ENCODE measurements at regions not wholly inside any gene's neighbourhood (a gene's known extent, or its start where the extent isn't known, plus 50 kb on each side); places are given as distances from the start of the nearest gene placed in this dataset.

DNA sequence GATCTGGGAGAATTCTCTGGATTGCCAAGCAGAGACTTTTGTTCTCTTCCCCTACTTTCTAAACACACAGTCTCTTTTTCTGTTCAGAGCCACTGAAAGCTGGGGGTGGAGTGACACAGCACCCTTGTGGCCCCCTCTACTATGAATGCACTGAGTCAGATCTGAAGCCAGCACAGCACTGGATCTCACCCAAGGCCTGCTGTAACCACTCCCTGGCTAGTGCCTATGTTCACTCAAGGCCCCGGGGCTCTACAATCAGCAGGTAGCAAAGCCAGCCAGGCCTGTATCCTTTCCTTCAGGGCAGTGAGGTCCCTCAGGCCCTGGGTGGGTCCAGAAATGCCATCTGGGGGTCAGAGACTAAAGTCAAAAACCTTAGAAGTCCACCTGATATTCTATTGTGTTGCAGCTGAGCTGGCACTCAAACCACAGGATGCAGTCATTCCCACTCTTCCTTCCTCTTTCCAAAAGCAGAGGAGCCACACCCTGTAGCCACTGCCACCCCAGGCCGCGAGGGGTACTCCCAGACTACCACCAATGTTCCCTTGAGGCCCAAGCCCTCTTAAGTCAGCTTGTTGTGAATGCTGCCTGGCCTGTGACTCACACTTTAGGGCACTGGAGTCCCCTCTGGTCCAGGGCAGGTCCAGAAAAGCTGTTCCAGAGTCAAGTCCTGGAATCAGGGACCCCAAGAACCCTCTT, 110.1 kb upstream of the RXFP2 start:
- no peak for DNase-seq
- no peak overlapping the region for H3K9ac ChIP-seq (ENCODE audit: low read depth in 2 of 2, low read length in 2 of 2)
- intact Hi-C loops (cut with DNase I): no loop called here
- H3K9me3 ChIP-seq: no peaks in the 10 kb centered on the region
- H3K4me1 ChIP-seq: no peaks in the 10 kb centered on the region
- no peaks in the 10 kb centered on the region for H3K36me3 ChIP-seq
- TF ChIP-seq, protein P1, sequence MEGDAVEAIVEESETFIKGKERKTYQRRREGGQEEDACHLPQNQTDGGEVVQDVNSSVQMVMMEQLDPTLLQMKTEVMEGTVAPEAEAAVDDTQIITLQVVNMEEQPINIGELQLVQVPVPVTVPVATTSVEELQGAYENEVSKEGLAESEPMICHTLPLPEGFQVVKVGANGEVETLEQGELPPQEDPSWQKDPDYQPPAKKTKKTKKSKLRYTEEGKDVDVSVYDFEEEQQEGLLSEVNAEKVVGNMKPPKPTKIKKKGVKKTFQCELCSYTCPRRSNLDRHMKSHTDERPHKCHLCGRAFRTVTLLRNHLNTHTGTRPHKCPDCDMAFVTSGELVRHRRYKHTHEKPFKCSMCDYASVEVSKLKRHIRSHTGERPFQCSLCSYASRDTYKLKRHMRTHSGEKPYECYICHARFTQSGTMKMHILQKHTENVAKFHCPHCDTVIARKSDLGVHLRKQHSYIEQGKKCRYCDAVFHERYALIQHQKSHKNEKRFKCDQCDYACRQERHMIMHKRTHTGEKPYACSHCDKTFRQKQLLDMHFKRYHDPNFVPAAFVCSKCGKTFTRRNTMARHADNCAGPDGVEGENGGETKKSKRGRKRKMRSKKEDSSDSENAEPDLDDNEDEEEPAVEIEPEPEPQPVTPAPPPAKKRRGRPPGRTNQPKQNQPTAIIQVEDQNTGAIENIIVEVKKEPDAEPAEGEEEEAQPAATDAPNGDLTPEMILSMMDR (IDR thresholded peaks at IDR 0.05): no peak
- H3K27me3 ChIP-seq: no peaks in the 10 kb centered on the region
- H3K4me3 ChIP-seq: no peak overlapping the region
- no peak overlapping the region for H3K27ac ChIP-seq

GRCh38 chr13:31631071-31631470, 108.3 kb upstream of the RXFP2 start:
- Histone ChIP-seq H3K9ac (ENCODE audit: low read depth in 2 of 2, low read length in 2 of 2) (no peak overlapping the region), H3K9me3 (no peaks in the 10 kb centered on the region), H3K4me3 (no peak overlapping the region), H3K27ac (no peak overlapping the region), H3K36me3 (no peaks in the 10 kb centered on the region), H3K4me1 (no peaks in the 10 kb centered on the region), H3K27me3 (no peaks in the 10 kb centered on the region)
- intact Hi-C loops (cut with DNase I): no loop called here
- no peak for DNase-seq
- TF ChIP-seq, protein P1 (IDR thresholded peaks at IDR 0.05): no peak

DNA sequence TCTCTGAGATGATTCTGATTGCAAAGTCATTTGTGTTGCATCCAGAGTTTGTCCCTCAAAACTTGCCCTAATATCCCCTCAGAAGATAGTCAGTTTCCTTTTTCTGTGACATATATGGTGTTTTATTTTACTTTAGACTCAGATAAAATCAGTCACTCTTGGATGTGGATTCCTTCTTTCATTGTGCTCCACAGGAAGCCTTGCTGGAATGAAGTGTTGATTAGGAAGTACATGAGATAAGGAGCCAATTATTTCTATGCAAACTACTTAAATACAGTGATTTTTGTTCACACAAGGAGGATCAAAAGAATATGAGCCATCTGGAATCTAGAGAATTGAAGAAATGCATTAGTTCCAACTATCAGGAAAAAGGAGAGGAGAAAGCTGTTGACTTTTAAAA, 107.6 kb upstream of the RXFP2 start:
- TF ChIP-seq, protein P1 (IDR thresholded peaks at IDR 0.05): no peak
- Histone ChIP-seq H3K9ac (ENCODE audit: low read depth in 2 of 2, low read length in 2 of 2) (no peak overlapping the region), H3K4me1 (no peaks in the 10 kb centered on the region), H3K9me3 (no peaks in the 10 kb centered on the region), H3K27me3 (no peaks in the 10 kb centered on the region), H3K27ac (no peak overlapping the region), H3K36me3 (no peaks in the 10 kb centered on the region), H3K4me3 (no peak overlapping the region)
- intact Hi-C loops (cut with DNase I): no loop called here
- DNase-seq: no peak

DNA sequence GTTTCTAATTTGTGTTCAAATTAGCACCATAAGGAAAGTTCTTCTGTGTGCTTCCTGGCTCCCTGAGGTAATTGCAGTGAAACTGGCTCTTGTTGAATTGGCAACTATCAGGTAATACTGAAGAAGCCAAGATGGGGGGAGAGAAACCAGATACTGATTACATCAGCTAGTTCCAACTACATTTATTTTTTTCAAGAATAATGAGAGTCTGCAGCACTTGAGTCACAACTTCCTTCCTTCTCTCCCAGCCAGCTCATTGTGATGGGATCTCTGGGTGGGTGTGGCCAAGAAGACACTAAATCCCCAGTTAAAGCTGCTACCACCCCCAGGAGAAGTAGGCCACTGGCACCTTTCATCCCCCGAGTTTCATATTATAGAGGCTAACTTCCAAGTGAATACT, 100.7 kb upstream of the RXFP2 start:
- no peak overlapping the region for H3K9ac ChIP-seq (ENCODE audit: low read depth in 2 of 2, low read length in 2 of 2)
- no peaks in the 10 kb centered on the region for H3K4me1 ChIP-seq
- intact Hi-C loops (cut with DNase I): no loop called here
- TF ChIP-seq, protein P1 (IDR thresholded peaks at IDR 0.05): no peak
- H3K27ac ChIP-seq: no peak overlapping the region
- H3K36me3 ChIP-seq: no peaks in the 10 kb centered on the region
- H3K27me3 ChIP-seq: no peaks in the 10 kb centered on the region
- no peaks in the 10 kb centered on the region for H3K9me3 ChIP-seq
- no peak for DNase-seq
- no peak overlapping the region for H3K4me3 ChIP-seq

GRCh38 chr13:31639443-31640163, 99.7 kb upstream of the RXFP2 start:
- no peak for DNase-seq
- Histone ChIP-seq H3K36me3 (no peaks in the 10 kb centered on the region), H3K27me3 (no peaks in the 10 kb centered on the region), H3K4me3 (no peak overlapping the region), H3K4me1 (no peaks in the 10 kb centered on the region), H3K9me3 (no peaks in the 10 kb centered on the region), H3K9ac (ENCODE audit: low read depth in 2 of 2, low read length in 2 of 2) (no peak overlapping the region), H3K27ac (no peak overlapping the region)
- intact Hi-C loops (cut with DNase I): no loop called here
- TF ChIP-seq, protein P1 (IDR thresholded peaks at IDR 0.05): no peak

Data from colonic mucosa (tissue), 4 donors.